WTC11 (cell line): ENCODE measurements at regions not wholly inside any gene's neighbourhood (a gene's known extent, or its start where the extent isn't known, plus 50 kb on each side); places are given as distances from the start of the nearest gene placed in this dataset.

ENCODE experiments used
- ATAC-seq: fragments of 200-7000 bp; cut with Tn5 transposase; 2 replicates; pipeline ENCODE4 v1.10.0; 2021; ENCODE audit warnings: mild to moderate bottlenecking, moderate library complexity
- CTCF ChIA-PET: fragments of 300-600 bp; sonication (Branson Sonifier 250); formaldehyde crosslinking; loops from one replicate; lab custom pipeline; 2021; ENCODE audit warnings: antibody characterized with exemption; lab: Charles Lee
- POLR2A ChIA-PET: fragments of 350-600 bp; sonication (Branson Sonifier 250); formaldehyde crosslinking; loops from one replicate; lab custom pipeline; 2021; ENCODE audit warnings: antibody characterized with exemption; lab: Charles Lee
- DNase-seq: peaks from one replicate; pipeline ENCODE4 v3.0.0; 2021; ENCODE audit warnings: low spot score
- H3K27ac Mint-ChIP-seq: 2 replicates; pipeline ENCODE4 v1.8.0; 2021; ENCODE audit warnings: mixed read lengths
- H3K27me3 Mint-ChIP-seq: 2 replicates; pipeline ENCODE4 v1.8.0; 2021; ENCODE audit warnings: low read depth, mild to moderate bottlenecking, moderate library complexity, mixed read lengths
- H3K36me3 Mint-ChIP-seq: 2 replicates; pipeline ENCODE4 v1.8.0; 2021; ENCODE audit warnings: mixed read lengths
- H3K4me1 Mint-ChIP-seq: 2 replicates; pipeline ENCODE4 v1.8.0; 2022; ENCODE audit warnings: mixed read lengths
- H3K4me3 Mint-ChIP-seq: 2 replicates; pipeline ENCODE4 v1.8.0; 2021; ENCODE audit warnings: mild to moderate bottlenecking, moderate library complexity, mixed read lengths
- H3K9me3 Mint-ChIP-seq: 2 replicates; pipeline ENCODE4 v1.8.0; 2021; ENCODE audit warnings: mixed read lengths
- CBFB ChIP-seq: sonication (generic); formaldehyde crosslinking; IDR thresholded peaks from 2 replicates; pipeline ENCODE4 v1.8.1; 2022; ENCODE audit warnings: mild to moderate bottlenecking, low read depth, missing genetic modification reagents
- ETV6 ChIP-seq: sonication (generic); formaldehyde crosslinking; IDR thresholded peaks from 2 replicates; pipeline ENCODE4 v1.8.1; 2022; ENCODE audit warnings: mild to moderate bottlenecking, missing genetic modification reagents
- FOXJ3 ChIP-seq: sonication (generic); formaldehyde crosslinking; IDR thresholded peaks from 2 replicates; pipeline ENCODE4 v1.9.0; 2021; ENCODE audit warnings: missing genetic modification reagents, mild to moderate bottlenecking, borderline replicate concordance
- HMGA2 ChIP-seq: fragments of 250-450 bp; sonication (Bioruptor Pico); IDR thresholded peaks from 2 replicates; pipeline ENCODE4 v1.4.0; 2021; ENCODE audit warnings: mild to moderate bottlenecking, moderate library complexity
- JUN ChIP-seq: sonication (generic); formaldehyde crosslinking; IDR thresholded peaks from 2 replicates; pipeline ENCODE4 v1.8.0; 2023; ENCODE audit warnings: mild to moderate bottlenecking, missing genetic modification reagents
- NFATC4 ChIP-seq: fragments of 250-450 bp; sonication (Bioruptor Pico); IDR thresholded peaks from 2 replicates; pipeline ENCODE4 v1.9.0; 2021; ENCODE audit warnings: mild to moderate bottlenecking
- NR2C2 ChIP-seq: sonication (generic); formaldehyde crosslinking; IDR thresholded peaks from 2 replicates; pipeline ENCODE4 v1.8.0; 2022; ENCODE audit warnings: mild to moderate bottlenecking, missing genetic modification reagents
- SOX15 ChIP-seq: fragments of 250-450 bp; sonication (Bioruptor Pico); IDR thresholded peaks from 2 replicates; pipeline ENCODE4 v1.9.0; 2021; ENCODE audit warnings: mild to moderate bottlenecking
- ZNF138 ChIP-seq: sonication (generic); formaldehyde crosslinking; conservative IDR thresholded peaks from 2 replicates; pipeline ENCODE4 v1.8.1; 2022; ENCODE audit warnings: mild to moderate bottlenecking, moderate library complexity, missing genetic modification reagents
- TF ChIP-seq, protein P1 (sequence below): sonication (generic); formaldehyde crosslinking; IDR thresholded peaks from 2 replicates; pipeline ENCODE4 v1.8.1; 2022; ENCODE audit warnings: low read depth, mild to moderate bottlenecking, moderate library complexity, missing genetic modification reagents, borderline replicate concordance
- TF ChIP-seq, protein P2 (sequence below): fragments of 250-450 bp; sonication (Bioruptor Pico); IDR thresholded peaks from 2 replicates; pipeline ENCODE4 v1.9.0; 2021; ENCODE audit warnings: mild to moderate bottlenecking, borderline replicate concordance
- TF ChIP-seq, protein P3 (sequence below): sonication (generic); formaldehyde crosslinking; IDR thresholded peaks from 2 replicates; pipeline ENCODE4 v1.8.0; 2022; ENCODE audit warnings: mild to moderate bottlenecking, missing genetic modification reagents
- TF ChIP-seq, protein P4 (sequence below): fragments of 250-450 bp; sonication (Bioruptor Pico); conservative IDR thresholded peaks from 2 replicates; pipeline ENCODE4 v1.9.0; 2021; ENCODE audit warnings: mild to moderate bottlenecking
- TF ChIP-seq, protein P5 (sequence below): sonication (generic); formaldehyde crosslinking; IDR thresholded peaks from 2 replicates; pipeline ENCODE4 v1.8.1; 2023; ENCODE audit warnings: mild to moderate bottlenecking, missing genetic modification reagents, moderate library complexity

DNA sequence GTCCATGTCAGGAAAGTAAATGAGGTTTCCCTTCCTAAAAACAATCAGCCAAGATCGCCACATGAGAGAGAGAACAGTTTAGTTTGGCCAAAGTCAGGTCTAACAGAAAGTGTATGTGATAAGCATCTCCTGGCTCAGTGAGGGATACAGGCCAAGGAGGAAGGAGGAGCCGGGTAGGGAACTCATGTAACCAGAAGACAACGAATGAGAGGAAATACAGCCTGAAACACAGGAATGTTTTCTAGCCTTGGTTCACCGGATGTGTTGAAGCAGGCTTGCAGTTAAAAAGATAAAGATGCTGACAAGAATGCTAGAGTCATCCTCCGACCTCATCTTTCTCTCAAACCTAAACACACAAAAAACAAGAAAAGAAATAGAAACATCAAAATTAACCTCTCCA lies 283.9 kb upstream of the SIX2 start (continued):
- TF ChIP-seq, protein P1, sequence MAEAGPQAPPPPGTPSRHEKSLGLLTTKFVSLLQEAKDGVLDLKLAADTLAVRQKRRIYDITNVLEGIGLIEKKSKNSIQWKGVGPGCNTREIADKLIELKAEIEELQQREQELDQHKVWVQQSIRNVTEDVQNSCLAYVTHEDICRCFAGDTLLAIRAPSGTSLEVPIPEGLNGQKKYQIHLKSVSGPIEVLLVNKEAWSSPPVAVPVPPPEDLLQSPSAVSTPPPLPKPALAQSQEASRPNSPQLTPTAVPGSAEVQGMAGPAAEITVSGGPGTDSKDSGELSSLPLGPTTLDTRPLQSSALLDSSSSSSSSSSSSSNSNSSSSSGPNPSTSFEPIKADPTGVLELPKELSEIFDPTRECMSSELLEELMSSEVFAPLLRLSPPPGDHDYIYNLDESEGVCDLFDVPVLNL, result no peak
- no peak for TF ChIP-seq HMGA2 (CRISPR knock-in tag)

DNA sequence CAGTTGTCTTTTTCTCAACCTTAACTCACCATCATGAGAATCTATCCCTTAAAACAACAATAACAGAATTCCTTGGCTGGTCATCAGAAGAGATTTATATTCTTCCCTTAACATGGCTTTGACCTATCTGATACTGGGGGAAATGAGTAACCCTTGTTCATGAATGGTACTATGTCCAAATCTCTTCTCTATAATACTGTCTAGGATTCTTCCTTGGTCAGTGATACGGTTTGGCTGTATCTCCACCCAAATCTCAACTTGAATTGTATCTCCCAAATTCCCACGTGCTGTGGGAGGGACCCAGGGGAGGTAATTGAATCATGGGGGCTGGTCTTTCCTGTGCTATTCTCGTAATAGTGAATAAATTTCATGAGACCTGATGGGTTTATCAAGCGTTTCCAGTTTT lies 282.0 kb upstream of the SIX2 start:
- ChIA-PET POLR2A (no interaction called here), CTCF (no interaction called here)
- no peak for DNase-seq
- H3K9me3 Mint-ChIP-seq, result peaks cover 26% of the 10 kb centered on the region
- H3K4me3 Mint-ChIP-seq, result no peak overlapping the region
- H3K27me3 Mint-ChIP-seq, result peaks cover 5% of the 10 kb centered on the region
- peaks cover 24% of the 10 kb centered on the region for H3K36me3 Mint-ChIP-seq
- no peak overlapping the region for H3K27ac Mint-ChIP-seq
- no peak for ATAC-seq
- TF ChIP-seq SOX15 (CRISPR knock-in tag) (no peak), ETV6 (CRISPR knock-in tag) (no peak), CBFB (CRISPR knock-in tag) (no peak), NFATC4 (CRISPR knock-in tag) (no peak), FOXJ3 (CRISPR knock-in tag) (no peak), ZNF138 (CRISPR knock-in tag) (no peak), NR2C2 (CRISPR knock-in tag) (no peak), JUN (CRISPR knock-in tag) (no peak)
- TF ChIP-seq, protein P2, sequence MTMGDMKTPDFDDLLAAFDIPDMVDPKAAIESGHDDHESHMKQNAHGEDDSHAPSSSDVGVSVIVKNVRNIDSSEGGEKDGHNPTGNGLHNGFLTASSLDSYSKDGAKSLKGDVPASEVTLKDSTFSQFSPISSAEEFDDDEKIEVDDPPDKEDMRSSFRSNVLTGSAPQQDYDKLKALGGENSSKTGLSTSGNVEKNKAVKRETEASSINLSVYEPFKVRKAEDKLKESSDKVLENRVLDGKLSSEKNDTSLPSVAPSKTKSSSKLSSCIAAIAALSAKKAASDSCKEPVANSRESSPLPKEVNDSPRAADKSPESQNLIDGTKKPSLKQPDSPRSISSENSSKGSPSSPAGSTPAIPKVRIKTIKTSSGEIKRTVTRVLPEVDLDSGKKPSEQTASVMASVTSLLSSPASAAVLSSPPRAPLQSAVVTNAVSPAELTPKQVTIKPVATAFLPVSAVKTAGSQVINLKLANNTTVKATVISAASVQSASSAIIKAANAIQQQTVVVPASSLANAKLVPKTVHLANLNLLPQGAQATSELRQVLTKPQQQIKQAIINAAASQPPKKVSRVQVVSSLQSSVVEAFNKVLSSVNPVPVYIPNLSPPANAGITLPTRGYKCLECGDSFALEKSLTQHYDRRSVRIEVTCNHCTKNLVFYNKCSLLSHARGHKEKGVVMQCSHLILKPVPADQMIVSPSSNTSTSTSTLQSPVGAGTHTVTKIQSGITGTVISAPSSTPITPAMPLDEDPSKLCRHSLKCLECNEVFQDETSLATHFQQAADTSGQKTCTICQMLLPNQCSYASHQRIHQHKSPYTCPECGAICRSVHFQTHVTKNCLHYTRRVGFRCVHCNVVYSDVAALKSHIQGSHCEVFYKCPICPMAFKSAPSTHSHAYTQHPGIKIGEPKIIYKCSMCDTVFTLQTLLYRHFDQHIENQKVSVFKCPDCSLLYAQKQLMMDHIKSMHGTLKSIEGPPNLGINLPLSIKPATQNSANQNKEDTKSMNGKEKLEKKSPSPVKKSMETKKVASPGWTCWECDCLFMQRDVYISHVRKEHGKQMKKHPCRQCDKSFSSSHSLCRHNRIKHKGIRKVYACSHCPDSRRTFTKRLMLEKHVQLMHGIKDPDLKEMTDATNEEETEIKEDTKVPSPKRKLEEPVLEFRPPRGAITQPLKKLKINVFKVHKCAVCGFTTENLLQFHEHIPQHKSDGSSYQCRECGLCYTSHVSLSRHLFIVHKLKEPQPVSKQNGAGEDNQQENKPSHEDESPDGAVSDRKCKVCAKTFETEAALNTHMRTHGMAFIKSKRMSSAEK, result no peak
- TF ChIP-seq, protein P3, sequence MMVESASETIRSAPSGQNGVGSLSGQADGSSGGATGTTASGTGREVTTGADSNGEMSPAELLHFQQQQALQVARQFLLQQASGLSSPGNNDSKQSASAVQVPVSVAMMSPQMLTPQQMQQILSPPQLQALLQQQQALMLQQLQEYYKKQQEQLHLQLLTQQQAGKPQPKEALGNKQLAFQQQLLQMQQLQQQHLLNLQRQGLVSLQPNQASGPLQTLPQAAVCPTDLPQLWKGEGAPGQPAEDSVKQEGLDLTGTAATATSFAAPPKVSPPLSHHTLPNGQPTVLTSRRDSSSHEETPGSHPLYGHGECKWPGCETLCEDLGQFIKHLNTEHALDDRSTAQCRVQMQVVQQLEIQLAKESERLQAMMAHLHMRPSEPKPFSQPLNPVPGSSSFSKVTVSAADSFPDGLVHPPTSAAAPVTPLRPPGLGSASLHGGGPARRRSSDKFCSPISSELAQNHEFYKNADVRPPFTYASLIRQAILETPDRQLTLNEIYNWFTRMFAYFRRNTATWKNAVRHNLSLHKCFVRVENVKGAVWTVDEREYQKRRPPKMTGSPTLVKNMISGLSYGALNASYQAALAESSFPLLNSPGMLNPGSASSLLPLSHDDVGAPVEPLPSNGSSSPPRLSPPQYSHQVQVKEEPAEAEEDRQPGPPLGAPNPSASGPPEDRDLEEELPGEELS (CRISPR knock-in tag), result no peak
- TF ChIP-seq, protein P4, sequence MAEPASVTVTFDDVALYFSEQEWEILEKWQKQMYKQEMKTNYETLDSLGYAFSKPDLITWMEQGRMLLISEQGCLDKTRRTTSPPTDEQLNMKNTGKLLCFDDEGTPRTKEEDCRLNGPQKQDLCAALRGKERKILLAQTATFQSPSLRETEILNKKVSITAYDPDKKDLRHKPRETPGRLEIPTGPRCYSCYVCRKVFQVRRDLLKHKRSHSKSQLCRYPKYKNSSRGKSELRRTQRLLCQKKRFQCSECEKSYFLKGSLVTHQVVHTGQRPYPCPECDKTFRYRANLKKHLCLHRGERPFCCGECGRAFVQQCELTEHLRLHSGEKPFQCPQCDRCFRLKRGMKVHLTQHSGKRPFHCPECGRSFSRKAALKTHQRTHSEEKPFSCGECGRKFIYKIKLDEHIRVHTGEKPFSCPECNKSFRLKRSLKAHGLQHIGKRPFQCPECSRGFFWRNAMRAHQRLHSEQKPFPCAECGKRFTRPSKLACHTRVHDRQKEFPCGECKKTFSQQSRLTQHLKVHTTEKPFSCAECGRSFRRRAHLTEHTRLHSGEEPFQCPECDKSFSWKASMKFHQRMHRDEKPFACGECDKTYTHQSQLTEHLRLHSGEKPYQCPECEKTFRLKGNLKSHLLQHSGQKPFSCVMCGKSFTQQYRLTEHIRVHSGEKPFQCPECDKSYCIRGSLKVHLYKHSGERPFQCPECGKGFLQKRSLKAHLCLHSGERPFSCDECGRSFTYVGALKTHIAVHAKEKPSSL (CRISPR knock-in tag), result no peak
- TF ChIP-seq, protein P5, sequence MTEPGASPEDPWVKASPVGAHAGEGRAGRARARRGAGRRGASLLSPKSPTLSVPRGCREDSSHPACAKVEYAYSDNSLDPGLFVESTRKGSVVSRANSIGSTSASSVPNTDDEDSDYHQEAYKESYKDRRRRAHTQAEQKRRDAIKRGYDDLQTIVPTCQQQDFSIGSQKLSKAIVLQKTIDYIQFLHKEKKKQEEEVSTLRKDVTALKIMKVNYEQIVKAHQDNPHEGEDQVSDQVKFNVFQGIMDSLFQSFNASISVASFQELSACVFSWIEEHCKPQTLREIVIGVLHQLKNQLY (CRISPR knock-in tag), result no peak
- H3K4me1 Mint-ChIP-seq, result peaks cover 7% of the 10 kb centered on the region
